Peyer's patch (tissue), 4 donors: ENCODE measurements at regions not wholly inside any gene's neighbourhood (a gene's known extent, or its start where the extent isn't known, plus 50 kb on each side); places are given as distances from the start of the nearest gene placed in this dataset.

Source experiments
- DNase-seq, 3 donors: peaks; one replicate each; pipeline ENCODE4 v3.0.0-alpha.2; 2017 to 2019
- H3K27ac ChIP-seq, 4 donors: fragments of 200-600 bp; sonication (generic); one replicate each; pipeline ENCODE4 v1.5.1; 2016 to 2019
- H3K27me3 ChIP-seq, 2 donors: fragments of 200-600 bp; sonication (generic); one replicate each; pipeline ENCODE4 v1.5.1; 2019
- H3K36me3 ChIP-seq, 3 donors: fragments of 200-600 bp; sonication (generic); one replicate each; pipeline ENCODE4 v1.5.1; 2016 to 2019
- H3K4me1 ChIP-seq, 4 donors: fragments of 200-600 bp; sonication (generic); one replicate each; pipeline ENCODE4 v1.5.1; 2016 to 2019
- H3K4me3 ChIP-seq, 4 donors: fragments of 200-600 bp; sonication (generic); 1 replicate in 3 of 4; 2 replicates in 1 of 4; pipeline ENCODE4 v1.5.1; 2016 to 2019; ENCODE audit warnings: mild to moderate bottlenecking in 1 of 4
- H3K9me3 ChIP-seq, 4 donors: fragments of 200-600 bp; sonication (generic); one replicate each; pipeline ENCODE4 v1.5.1; 2016 to 2019; ENCODE audit warnings: mild to moderate bottlenecking in 1 of 4
- POLR2A ChIP-seq, 2 donors: fragments of 450-650 bp; IDR thresholded peaks; one replicate each; pipeline ENCODE4 v1.5.1; 2017; ENCODE audit warnings: antibody characterized with exemption in 2 of 2, mild to moderate bottlenecking in 2 of 2, moderate library complexity in 2 of 2
- TF ChIP-seq, protein P1 (sequence below), 6 experiments: fragments of 450-650 bp in 4 of 6; fragments of 200-600 bp in 2 of 6; sonication (generic) in 1 of 6; IDR thresholded peaks; one replicate each; pipeline ENCODE4 v1.5.1; 2017 to 2019; ENCODE audit warnings: antibody characterized with exemption in 6 of 6, mild to moderate bottlenecking in 3 of 6, moderate library complexity in 1 of 6

GRCh38 chr15:69847625-69848024, 250.1 kb downstream of the TLE3 start:
- Histone ChIP-seq H3K27me3 (no peaks in the 10 kb centered on the region), H3K36me3 (no peaks in the 10 kb centered on the region), H3K4me3 (no peak overlapping the region), H3K9me3 (no peaks in the 10 kb centered on the region), H3K4me1 (no peaks in the 10 kb centered on the region), H3K27ac (no peak overlapping the region)
- no peak for TF ChIP-seq POLR2A (IDR thresholded peaks at IDR 0.05)
- TF ChIP-seq, protein P1, sequence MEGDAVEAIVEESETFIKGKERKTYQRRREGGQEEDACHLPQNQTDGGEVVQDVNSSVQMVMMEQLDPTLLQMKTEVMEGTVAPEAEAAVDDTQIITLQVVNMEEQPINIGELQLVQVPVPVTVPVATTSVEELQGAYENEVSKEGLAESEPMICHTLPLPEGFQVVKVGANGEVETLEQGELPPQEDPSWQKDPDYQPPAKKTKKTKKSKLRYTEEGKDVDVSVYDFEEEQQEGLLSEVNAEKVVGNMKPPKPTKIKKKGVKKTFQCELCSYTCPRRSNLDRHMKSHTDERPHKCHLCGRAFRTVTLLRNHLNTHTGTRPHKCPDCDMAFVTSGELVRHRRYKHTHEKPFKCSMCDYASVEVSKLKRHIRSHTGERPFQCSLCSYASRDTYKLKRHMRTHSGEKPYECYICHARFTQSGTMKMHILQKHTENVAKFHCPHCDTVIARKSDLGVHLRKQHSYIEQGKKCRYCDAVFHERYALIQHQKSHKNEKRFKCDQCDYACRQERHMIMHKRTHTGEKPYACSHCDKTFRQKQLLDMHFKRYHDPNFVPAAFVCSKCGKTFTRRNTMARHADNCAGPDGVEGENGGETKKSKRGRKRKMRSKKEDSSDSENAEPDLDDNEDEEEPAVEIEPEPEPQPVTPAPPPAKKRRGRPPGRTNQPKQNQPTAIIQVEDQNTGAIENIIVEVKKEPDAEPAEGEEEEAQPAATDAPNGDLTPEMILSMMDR (IDR thresholded peaks at IDR 0.05): no peak
- no peak for DNase-seq

GRCh38 chr15:69848096-69848495, 249.6 kb downstream of the TLE3 start:
- H3K9me3 ChIP-seq: no peaks in the 10 kb centered on the region
- H3K4me3 ChIP-seq: no peak overlapping the region
- no peaks in the 10 kb centered on the region for H3K27me3 ChIP-seq
- no peaks in the 10 kb centered on the region for H3K36me3 ChIP-seq
- no peak overlapping the region for H3K27ac ChIP-seq
- TF ChIP-seq, protein P1 (IDR thresholded peaks at IDR 0.05): no peak
- no peak for TF ChIP-seq POLR2A (IDR thresholded peaks at IDR 0.05)
- DNase-seq: no peak
- no peaks in the 10 kb centered on the region for H3K4me1 ChIP-seq

DNA sequence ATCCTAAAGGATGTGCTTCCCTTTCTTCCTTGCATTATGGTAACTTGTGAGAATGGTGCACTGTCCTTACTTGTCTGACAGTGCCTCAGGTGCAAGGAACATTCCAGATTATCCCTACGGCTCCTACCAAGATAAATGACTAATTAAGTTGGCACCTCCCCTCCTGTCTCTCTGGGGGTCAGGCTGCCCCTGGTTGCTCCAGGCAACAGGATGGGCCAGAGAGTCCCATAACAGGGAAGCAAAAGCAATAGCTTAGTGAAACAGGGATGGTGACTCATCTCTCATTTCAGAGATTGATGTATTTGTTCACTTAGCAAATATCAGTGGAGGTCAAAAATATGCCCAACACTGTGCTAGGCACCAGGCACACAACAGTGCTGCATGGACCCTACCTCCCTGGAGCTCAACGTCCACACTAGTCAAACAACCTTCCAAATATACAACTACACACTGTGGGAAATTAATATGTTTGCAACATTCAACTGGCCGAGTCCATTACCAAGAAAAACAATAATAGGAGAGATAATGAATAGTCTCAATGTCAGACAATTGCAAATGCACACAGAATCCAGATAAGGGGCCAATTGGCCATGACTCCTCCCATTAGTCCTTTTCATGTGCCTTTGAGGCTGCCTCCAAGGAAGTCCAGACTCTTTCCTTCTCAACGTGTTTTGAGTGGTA, 249.0 kb downstream of the TLE3 start:
- Histone ChIP-seq H3K4me3 (no peak overlapping the region), H3K9me3 (no peaks in the 10 kb centered on the region), H3K27ac (no peak overlapping the region), H3K27me3 (no peaks in the 10 kb centered on the region), H3K36me3 (no peaks in the 10 kb centered on the region), H3K4me1 (no peaks in the 10 kb centered on the region)
- no peak for TF ChIP-seq POLR2A (IDR thresholded peaks at IDR 0.05)
- TF ChIP-seq, protein P1 (IDR thresholded peaks at IDR 0.05): no peak
- no peak for DNase-seq

DNA sequence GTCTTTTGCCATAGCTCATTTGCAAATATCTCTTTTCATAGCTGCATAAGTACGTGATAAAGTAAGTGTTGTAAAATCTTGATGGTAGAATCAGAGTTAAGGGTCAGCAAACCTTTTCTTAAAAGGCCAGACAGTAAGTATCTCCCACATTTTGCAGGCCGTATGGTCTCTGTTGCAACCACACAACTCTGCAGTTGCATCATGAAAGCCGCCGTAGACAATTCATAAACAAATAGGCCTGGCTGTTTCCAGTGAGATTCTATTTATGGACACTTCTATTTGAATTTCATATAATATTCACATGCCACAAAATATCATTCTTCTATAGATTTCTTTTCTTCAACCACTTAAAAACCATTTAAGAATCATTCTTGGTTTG, 248.5 kb downstream of the TLE3 start:
- no peak for TF ChIP-seq POLR2A (IDR thresholded peaks at IDR 0.05)
- no peak for DNase-seq
- Histone ChIP-seq H3K4me1 (no peaks in the 10 kb centered on the region), H3K4me3 (no peak overlapping the region), H3K27ac (no peak overlapping the region), H3K36me3 (no peaks in the 10 kb centered on the region), H3K27me3 (no peaks in the 10 kb centered on the region), H3K9me3 (no peaks in the 10 kb centered on the region)

DNA sequence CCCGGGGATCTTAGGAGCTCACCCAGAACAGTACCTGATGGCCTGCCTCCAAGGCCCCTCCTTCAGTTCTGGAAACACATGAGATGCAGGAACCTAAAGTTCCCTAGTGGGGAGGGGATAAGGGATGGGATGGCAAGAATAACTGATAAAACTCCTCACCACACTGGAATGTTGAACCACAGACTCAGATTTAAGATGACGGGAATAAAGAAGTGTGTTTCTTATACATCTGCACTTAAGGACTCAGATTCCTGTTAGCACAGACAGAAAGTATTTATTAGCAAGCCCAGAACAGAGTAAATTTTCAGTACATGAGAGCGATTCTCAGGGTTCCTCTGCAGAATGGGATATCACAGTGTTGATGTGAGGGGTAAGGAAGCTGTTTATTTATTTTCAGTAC, 245.2 kb downstream of the TLE3 start:
- no peak for DNase-seq
- Histone ChIP-seq H3K4me1 (no peaks in the 10 kb centered on the region), H3K9me3 (no peaks in the 10 kb centered on the region), H3K4me3 (no peak overlapping the region), H3K27me3 (no peaks in the 10 kb centered on the region), H3K36me3 (no peaks in the 10 kb centered on the region), H3K27ac (no peak overlapping the region)
- TF ChIP-seq, protein P1 (IDR thresholded peaks at IDR 0.05): no peak
- no peak for TF ChIP-seq POLR2A (IDR thresholded peaks at IDR 0.05)

DNA sequence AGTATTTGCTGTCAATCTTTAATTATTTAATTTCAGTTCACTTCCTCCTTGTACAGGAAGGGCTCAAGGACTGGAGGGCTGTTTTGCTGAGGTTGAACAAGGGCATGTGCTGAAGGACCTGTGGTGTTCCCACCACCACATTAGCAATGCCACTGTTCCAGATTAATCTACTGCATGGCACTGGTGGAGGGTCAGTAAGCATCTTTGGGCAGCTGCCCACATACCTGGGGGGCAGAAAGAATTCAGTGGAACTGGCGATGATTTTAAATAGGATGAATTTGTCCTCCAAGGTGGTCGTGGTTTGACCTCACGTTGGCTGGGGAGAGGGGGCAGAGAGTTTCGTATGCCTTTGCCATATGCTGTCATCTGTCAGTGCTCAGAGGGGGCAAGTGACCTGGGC, 244.8 kb downstream of the TLE3 start:
- no peak overlapping the region for H3K4me3 ChIP-seq
- H3K36me3 ChIP-seq: no peaks in the 10 kb centered on the region
- TF ChIP-seq, protein P1 (IDR thresholded peaks at IDR 0.05): no peak
- no peak for TF ChIP-seq POLR2A (IDR thresholded peaks at IDR 0.05)
- no peak for DNase-seq
- no peaks in the 10 kb centered on the region for H3K9me3 ChIP-seq
- H3K27ac ChIP-seq: no peak overlapping the region
- no peaks in the 10 kb centered on the region for H3K4me1 ChIP-seq
- no peaks in the 10 kb centered on the region for H3K27me3 ChIP-seq
